Fibroblast of skin of right quadriceps (primary cell): ENCODE measurements at regions not wholly inside any gene's neighbourhood (a gene's known extent, or its start where the extent isn't known, plus 50 kb on each side); places are given as distances from the start of the nearest gene placed in this dataset.
"Not testable (repeated sequence)": the region's sequence is repeated elsewhere in the genome, so short reads cannot be mapped to it uniquely, and the experiment has no call there.

Source experiments
- DNase-seq: peaks from one replicate; pipeline ENCODE4 v3.0.0-alpha.2; 2013

GRCh38 chr7:80018941-80019808 is 115.5 kb upstream of the GNAI1 start:
- DNase-seq: peak; percentile 57

GRCh38 chr7:80017101-80017698 is 117.4 kb upstream of the GNAI1 start:
- DNase-seq: no peak

- peak; percentile 61 for DNase-seq
Observed at GRCh38 chr7:80014511-80014910, 120.1 kb upstream of the GNAI1 start.

DNA sequence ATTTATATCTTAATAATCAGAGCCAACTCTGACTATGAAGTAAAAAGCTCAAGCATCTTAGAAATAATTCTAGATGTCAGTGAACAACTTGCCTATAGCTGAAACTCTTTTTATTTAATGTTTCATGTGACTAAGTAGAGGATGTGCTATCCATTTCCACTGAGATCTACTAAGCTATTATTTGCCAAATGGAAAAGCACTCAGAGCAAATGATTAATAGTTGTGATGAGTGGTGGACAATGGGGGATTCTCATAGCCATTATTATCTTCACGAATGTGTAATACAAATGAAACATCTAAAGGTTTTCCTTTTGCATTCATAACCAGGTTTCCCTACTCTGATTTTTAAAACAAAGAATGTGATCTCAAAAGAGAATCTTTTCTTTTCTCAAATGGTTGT is 126.6 kb upstream of the GNAI1 start:
- no peak for DNase-seq

GRCh38 chr7:80002865-80003264 is 131.8 kb upstream of the GNAI1 start:
- no peak for DNase-seq

DNA sequence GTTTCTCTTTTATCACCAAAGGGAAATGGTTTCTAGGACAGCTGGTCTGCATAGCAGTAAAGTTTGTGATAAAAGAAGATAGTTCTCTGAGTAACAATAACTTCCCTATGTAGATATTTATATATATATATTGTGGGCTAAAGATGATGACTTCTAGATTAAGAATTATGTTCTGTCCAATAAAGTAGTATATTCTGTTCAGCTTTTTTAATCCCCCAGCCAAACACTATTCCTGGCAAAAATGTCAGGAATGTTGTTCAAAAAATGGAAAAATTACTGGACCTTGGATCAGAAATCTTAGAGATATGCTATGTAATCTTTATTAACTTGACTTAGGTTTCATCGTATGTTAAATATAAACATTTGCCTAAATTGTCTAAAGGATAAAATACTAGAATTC is 136.3 kb upstream of the GNAI1 start:
- peak; percentile 41 for DNase-seq

DNA sequence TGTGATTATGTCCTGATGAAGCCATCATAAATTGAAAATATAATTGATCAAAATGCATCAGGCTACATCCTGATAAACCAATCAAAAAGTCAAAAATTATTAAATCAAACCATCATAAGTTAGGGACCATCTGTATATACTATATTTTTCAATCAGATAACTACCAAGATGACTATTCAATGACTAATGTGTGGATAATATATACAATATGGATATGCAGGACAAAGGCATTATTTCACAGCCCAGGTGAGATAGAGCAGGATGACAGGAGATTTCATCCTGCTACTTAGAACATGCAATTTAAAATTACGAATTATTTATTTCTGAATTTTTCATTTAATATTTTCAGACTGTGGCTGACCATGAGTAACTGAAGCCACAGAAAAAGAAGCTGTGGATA is 137.3 kb upstream of the GNAI1 start:
- no peak for DNase-seq

DNA sequence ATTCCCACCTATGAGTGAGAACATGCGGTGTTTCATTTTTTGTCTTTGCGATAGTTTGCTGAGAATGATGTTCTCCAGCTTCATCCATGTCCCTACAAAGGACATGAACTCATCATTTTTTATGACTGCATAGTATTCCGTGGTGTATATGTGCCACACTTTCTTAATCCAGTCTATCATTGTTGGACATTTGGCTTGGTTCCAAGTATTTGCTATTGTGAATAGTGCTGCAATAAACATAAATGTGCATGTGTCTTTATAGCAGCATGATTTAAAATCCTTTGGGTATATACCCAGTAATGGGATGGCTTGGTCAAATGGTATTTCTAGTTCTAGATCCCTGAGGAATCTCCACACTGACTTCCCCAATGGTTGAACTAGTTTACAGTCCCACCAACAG is 138.9 kb upstream of the GNAI1 start:
- not testable (repeated sequence) for DNase-seq

DNA sequence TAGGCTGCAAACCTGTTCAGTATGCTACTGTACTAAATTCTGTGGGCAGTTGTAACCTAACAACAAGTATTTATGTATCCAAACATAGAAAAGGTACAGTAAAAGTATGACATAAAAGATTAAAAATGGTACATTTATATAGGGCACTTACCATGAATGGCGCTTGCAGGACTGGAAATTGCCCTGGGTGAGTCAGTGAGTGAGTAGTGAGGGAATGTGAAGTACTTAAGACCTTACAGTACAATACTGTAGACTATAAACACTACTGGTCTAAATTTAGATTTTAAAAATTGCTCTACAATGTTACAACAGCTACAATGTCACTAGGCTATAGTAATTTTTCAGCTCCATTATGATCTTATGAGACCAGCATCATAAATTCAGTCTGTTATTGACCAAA is 146.0 kb upstream of the GNAI1 start:
- DNase-seq: peak; percentile 79

DNA sequence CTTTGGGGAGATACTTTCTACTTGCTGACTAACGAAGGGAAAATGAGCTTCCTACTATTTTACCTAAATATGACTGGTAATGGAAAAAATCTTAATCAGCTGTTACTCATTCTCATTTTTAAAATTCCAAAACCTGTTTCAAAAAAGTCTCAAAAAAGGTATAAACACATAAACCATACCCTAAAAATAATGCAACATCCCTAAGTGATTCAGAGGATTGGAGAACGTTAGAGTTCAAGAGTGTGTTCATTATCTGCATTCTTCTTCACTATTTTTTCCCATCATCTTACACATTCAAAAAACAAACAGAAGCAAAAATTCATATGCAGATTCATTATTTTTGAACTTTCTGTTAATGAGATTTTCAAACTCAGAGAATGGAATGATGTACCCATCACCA is 150.4 kb upstream of the GNAI1 start:
- peak; percentile 80 for DNase-seq

DNA sequence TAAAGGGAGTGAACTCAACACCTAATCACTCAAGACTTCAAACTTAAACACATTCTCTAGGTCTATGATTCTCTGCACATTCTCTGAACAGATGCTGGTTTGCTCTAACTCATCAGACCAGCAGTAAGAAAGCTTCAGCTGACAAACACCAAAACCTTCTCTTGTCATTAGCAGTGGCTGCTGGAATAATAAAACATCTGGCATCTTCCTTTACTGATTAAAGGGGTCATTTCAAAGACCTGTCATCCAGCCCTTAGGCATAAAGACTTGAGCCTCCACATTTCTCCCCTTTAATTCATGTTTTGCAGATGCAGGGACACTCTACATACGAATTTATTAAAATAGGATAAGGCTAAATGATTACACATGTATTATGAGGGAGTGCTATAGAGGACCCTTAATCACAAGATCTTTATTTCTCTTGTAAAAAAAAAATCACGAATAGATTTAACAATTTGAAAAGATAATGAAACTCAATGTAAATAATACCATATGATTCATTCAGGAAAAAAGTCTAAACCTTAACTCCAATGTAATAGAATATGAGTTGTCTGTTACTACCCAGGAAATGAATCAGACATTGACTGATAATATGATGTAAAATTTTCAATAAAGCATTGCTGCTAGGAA is 152.4 kb upstream of the GNAI1 start:
- DNase-seq: peak; percentile 78

DNA sequence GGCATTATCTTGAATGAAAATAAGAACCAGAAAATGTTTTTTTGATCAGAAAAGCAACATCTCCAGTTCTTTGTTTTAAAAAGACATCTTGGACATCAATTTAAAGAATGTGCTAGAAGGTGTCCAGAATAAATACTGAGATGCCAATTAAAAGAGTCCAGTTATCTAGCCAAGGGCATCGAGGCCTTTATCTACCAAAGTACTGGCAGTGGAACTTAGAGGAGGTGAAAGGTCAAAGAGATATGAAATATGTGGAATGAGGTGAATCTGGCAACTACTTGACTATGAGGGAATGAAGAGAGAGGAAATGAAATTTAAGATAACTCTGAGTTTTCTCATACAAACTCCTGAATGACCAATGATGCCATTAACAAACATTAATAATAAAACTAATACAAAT is 154.3 kb upstream of the GNAI1 start:
- DNase-seq: no peak

DNA sequence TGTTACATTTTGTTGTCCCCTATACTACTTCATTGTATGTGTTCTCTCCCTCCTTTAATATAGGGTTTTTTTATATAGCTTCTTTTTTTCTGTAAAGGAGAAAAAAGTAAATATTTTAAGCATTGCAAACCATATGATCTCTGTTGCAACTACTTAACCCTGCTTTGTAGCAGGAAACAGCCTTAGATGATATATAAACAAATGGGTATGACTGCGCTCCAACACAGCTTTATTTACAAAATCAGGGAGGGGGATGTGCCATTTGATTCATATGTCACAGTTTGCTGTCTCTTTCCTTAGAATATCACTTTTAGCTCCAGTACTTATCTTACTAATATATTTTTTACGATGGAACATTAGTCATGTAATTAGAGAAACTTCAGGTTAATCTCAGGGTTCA is 155.2 kb upstream of the GNAI1 start:
- DNase-seq: peak; percentile 73

- no peak for DNase-seq
Observed at GRCh38 chr7:79977481-79977880, 157.2 kb upstream of the GNAI1 start.

- not testable (repeated sequence) for DNase-seq
Observed at GRCh38 chr7:79976711-79977020, 158.0 kb upstream of the GNAI1 start.

DNA sequence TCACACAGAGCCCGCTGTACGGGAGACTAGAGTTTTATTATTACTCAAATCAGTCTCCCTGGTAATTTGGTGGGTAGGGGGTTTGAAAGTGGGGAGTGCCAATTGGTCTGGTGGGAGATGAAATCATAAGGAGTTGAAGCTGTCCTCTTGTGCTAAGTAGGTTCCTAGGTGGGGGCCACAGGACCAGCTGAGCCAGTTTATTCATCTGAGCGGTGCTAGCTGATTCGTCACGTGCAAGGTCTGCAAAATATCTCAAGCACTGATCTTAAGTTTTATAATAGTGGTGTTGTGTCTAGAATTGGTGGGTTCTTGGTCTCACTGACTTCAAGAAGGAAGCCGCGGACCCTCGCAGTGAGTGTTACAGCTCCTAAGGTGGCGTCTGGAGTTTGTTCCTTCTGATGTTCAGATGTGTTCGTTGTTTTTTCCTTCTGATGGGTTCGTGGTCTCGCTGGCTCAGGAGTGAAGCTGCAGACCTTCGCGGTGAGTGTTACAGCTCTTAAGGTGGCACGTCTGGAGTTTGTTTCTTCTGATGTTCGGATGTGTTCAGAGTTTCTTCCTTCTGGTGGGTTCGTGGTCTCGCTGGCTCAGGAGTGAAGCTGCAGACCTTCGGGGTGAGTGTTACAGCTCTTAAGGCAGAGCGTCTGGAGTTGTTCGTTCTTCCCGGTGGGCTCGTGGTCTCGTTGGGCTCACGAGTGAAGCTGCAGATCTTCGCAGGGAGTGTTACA is 158.5 kb upstream of the GNAI1 start:
- DNase-seq: not testable (repeated sequence)

DNA sequence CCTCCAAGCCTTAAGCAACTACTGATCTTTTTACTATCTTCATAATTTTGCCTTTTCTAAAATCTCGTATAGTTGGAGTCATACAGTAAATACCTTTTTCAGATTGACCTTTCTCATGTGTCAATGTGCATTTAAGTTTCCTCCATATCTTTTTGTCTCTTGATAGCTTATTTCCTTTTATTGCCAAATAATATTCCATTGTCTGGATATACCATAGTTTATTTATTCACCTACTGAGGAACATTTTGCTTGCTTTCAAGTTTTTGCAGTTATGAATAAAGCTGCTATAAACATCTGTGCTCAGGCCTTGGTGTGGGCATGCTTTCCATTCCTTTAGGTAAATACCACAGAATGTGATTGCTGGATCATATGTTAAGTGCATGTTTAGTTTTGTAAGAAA is 161.2 kb upstream of the GNAI1 start:
- DNase-seq: no peak

DNA sequence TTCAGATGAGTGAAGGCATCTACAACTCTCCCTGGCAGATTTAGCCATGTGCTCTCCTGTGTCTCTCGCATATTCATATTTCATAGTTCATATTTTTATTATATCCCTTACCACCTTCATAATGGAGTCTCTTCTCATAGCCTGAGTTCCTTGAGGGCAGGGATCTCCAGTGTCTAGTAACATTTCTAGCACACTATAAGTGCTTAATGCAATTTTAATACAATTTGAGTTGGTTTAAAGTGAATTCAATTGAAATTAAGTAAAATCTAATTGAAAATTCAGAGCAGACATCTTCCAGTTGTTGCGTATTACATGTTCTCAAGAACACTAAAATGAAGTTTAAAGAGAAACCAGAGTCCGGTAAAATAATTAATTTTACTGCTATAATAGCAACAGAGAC is 163.6 kb upstream of the GNAI1 start:
- DNase-seq: no peak

- DNase-seq: no peak
Observed at GRCh38 chr7:79968894-79969293, 165.7 kb upstream of the GNAI1 start.

- DNase-seq: no peak
Observed at GRCh38 chr7:79968077-79968648, 166.5 kb upstream of the GNAI1 start.

DNA sequence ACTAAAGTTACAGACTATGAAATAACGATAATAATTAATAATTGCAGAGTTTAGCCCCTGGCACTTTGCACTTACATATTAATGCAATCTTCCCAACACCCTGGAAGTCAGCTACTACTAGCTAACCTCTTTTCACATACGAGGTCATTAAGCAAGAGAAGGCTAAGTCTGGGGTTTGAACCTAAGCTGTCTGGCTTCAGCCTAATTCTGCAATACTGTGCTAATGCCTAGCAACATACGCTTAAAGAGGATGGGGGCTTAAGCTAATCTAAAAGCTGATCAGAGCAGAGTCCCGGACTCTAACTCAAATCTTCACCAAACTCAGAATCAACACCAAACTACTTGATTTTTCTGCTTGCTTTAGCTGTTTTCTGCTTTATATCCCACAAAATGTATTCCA is 168.7 kb upstream of the GNAI1 start:
- no peak for DNase-seq

DNA sequence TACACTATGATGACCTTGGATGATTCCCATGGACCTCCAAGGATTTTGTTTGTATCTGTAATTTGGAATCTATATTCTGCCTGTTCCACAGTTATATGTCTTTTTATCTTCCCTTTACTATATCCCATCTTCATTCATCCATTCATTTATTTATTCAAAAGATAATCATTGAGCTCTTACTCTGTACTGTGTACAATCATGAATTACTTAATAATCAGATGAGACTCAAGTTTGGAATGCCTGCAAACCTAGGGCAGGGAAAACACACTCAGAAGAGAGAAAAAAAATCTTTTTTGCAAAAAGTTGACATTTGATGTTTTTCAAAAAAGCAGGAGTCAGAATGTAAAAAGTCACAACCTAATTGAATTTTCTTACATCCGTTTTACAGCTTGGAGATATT is 170.2 kb upstream of the GNAI1 start:
- DNase-seq: no peak

DNA sequence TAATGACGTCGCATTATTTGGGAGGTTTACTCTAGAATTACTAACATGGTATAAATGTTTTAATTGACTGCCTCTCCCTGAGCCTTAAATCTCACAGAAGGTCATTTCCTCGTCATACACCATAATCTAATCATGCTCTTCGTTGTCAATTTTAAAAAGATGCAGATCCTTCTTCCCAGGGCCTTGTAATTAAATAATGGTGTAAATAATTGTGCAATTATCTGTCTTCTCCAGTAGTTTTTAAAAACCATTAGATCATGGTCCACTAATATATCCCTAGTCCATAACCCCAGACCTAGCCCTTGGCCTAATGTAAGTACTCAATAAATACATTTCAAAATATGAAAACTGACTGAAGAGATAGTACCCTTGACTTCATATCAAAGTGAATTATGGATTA is 181.5 kb upstream of the GNAI1 start:
- DNase-seq: no peak
